ENCODE measurements at regions not wholly inside any gene's neighbourhood (a gene's known extent, or its start where the extent isn't known, plus 50 kb on each side); places are given as distances from the start of the nearest gene placed in this dataset.

GRCh38 chr10:107986571-107986970 is 822.1 kb upstream of the SORCS1 start:
- TF ChIP-seq CTCF (conservative IDR thresholded peaks at IDR 0.05; ENCODE audit: low read length) (no peak), EZH2phosphoT487 (IDR thresholded peaks at IDR 0.05; ENCODE audit: borderline replicate concordance) (no peak)

Data from Loucy (cell line).